ENCODE measurements at regions not wholly inside any gene's neighbourhood (a gene's known extent, or its start where the extent isn't known, plus 50 kb on each side); places are given as distances from the start of the nearest gene placed in this dataset.

GRCh38 chr15:62846131-62846804, 196.3 kb upstream of the TPM1 start:
- TF ChIP-seq, protein P1, sequence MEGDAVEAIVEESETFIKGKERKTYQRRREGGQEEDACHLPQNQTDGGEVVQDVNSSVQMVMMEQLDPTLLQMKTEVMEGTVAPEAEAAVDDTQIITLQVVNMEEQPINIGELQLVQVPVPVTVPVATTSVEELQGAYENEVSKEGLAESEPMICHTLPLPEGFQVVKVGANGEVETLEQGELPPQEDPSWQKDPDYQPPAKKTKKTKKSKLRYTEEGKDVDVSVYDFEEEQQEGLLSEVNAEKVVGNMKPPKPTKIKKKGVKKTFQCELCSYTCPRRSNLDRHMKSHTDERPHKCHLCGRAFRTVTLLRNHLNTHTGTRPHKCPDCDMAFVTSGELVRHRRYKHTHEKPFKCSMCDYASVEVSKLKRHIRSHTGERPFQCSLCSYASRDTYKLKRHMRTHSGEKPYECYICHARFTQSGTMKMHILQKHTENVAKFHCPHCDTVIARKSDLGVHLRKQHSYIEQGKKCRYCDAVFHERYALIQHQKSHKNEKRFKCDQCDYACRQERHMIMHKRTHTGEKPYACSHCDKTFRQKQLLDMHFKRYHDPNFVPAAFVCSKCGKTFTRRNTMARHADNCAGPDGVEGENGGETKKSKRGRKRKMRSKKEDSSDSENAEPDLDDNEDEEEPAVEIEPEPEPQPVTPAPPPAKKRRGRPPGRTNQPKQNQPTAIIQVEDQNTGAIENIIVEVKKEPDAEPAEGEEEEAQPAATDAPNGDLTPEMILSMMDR (IDR thresholded peaks at IDR 0.05), result no peak
- TF ChIP-seq POLR2A (IDR thresholded peaks at IDR 0.05), result no peak
- TF ChIP-seq POLR2AphosphoS5 (IDR thresholded peaks at IDR 0.05; ENCODE audit: insufficient read depth in 1 of 2, low read depth in 1 of 2), result no peak
- Histone ChIP-seq H3K4me3 (no peak overlapping the region), H3K27me3 (no peaks in the 10 kb centered on the region), H3K9me3 (no peaks in the 10 kb centered on the region), H3K4me1 (peaks cover 9% of the 10 kb centered on the region), H3K36me3 (no peaks in the 10 kb centered on the region), H3K27ac (no peak overlapping the region)
- peak in 1 of 2 donors; percentile 89 for DNase-seq (ENCODE audit: extremely low spot score in 2 of 2)
- intact Hi-C loops (cut with DNase I), result loop anchor here (5.0 kb wide), 1 partner anchor 246 kb away; no protein-coding TSS in a partner anchor

- intact Hi-C loops (cut with DNase I), result loop anchor here (5.0 kb wide), 1 partner anchor 245 kb away; no protein-coding TSS in a partner anchor
- Histone ChIP-seq H3K4me1 (peaks cover 9% of the 10 kb centered on the region), H3K27me3 (no peaks in the 10 kb centered on the region), H3K9me3 (no peaks in the 10 kb centered on the region), H3K36me3 (no peaks in the 10 kb centered on the region), H3K27ac (no peak overlapping the region), H3K4me3 (no peak overlapping the region)
- DNase-seq (ENCODE audit: extremely low spot score in 2 of 2), result peak in 1 of 2 donors; percentile 61
- no peak for TF ChIP-seq POLR2AphosphoS5 (IDR thresholded peaks at IDR 0.05; ENCODE audit: insufficient read depth in 1 of 2, low read depth in 1 of 2)
- TF ChIP-seq POLR2A (IDR thresholded peaks at IDR 0.05), result no peak
- TF ChIP-seq, protein P1 (IDR thresholded peaks at IDR 0.05), result no peak
These were observed 195.6 kb upstream of the TPM1 start for GRCh38 chr15:62846805-62847495.

DNA sequence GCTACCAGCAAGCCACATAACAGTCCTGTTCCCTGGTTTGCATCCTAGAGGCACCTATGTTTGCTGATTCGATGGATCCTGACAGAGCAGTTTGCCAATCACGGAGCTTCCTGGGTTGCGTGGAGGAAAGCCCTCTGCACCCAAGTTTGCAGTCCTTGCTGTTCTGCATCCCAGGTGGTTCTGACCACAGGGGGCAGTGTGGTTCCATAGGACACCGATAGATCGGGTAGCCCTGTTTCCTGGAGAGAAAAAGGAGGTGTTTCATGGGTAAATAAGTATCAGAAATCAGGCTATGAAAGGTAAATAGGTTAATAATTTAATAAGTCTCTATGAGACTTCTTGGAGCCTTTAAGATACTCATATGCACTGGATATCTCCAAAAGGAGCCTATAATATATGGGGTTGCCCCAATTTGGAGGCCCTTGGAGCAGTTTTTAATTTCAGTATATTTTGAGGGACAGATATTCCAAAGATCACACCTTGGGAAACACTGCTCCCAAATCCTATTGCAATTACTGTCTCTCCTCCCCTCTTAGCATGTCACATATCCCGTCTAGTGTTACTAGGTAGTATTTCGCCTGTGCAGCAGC, 194.6 kb upstream of the TPM1 start:
- H3K4me1 ChIP-seq, result peaks cover 9% of the 10 kb centered on the region
- no peak overlapping the region for H3K4me3 ChIP-seq
- no peak overlapping the region for H3K27ac ChIP-seq
- peak in 1 of 2 donors; percentile 67 for DNase-seq (ENCODE audit: extremely low spot score in 2 of 2)
- TF ChIP-seq, protein P1 (IDR thresholded peaks at IDR 0.05), result peak in 2 of 3 experiments; percentile 28 to 56
- no peak for TF ChIP-seq POLR2A (IDR thresholded peaks at IDR 0.05)
- TF ChIP-seq POLR2AphosphoS5 (IDR thresholded peaks at IDR 0.05; ENCODE audit: insufficient read depth in 1 of 2, low read depth in 1 of 2), result no peak
- intact Hi-C loops (cut with DNase I), result loop anchor here (5.0 kb wide), 1 partner anchor 244 kb away; no protein-coding TSS in a partner anchor
- H3K36me3 ChIP-seq, result no peaks in the 10 kb centered on the region
- H3K27me3 ChIP-seq, result no peaks in the 10 kb centered on the region
- H3K9me3 ChIP-seq, result no peaks in the 10 kb centered on the region

DNA sequence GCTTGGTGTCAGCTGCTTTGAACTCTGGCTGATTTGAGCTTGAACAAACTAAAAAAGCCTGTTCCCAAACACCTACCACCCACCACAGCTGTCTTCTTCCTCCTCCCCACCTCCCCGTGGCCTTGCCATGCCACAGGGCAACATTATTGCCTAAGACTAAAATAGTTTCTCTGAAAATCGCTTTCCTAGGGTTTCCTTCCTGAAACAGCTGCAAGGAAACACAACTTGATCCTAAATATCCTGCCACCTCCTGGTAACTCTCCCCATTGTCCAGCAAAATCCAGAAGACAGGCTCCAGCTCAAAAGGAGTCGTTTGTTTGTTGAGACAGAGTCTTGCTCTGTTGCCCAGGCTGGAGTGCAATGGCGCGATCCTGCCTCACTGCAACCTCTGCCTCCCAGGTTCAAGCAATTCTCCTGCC, 193.9 kb upstream of the TPM1 start:
- intact Hi-C loops (cut with DNase I), result loop anchor here (5.0 kb wide), 1 partner anchor 244 kb away; no protein-coding TSS in a partner anchor
- Histone ChIP-seq H3K4me1 (peaks cover 9% of the 10 kb centered on the region), H3K4me3 (no peak overlapping the region), H3K27ac (no peak overlapping the region), H3K27me3 (no peaks in the 10 kb centered on the region), H3K36me3 (no peaks in the 10 kb centered on the region), H3K9me3 (no peaks in the 10 kb centered on the region)
- TF ChIP-seq, protein P1 (IDR thresholded peaks at IDR 0.05), result no peak
- DNase-seq (ENCODE audit: extremely low spot score in 2 of 2), result no peak
